CD4-positive, alpha-beta memory T cell (primary cell): ENCODE measurements at regions not wholly inside any gene's neighbourhood (a gene's known extent, or its start where the extent isn't known, plus 50 kb on each side); places are given as distances from the start of the nearest gene placed in this dataset.
A peak's percentile ranks its signal among the peaks of the same experiment; 100 is the strongest.

Experiments used
- CTCF ChIA-PET: fragments of 350-600 bp; sonication (Branson Sonifier 250); formaldehyde crosslinking; loops from one replicate; lab custom pipeline; 2021; ENCODE audit warnings: inconsistent platforms; ENCODE audit not compliant: partially characterized antibody; lab: Charles Lee
- POLR2A ChIA-PET: fragments of 350-600 bp; sonication (Branson Sonifier 250); formaldehyde crosslinking; loops from one replicate; lab custom pipeline; 2021; ENCODE audit not compliant: partially characterized antibody; lab: Charles Lee
- DNase-seq, 5 donors: peaks; one replicate each; pipeline versions ENCODE4 v3.0.0 to v3.0.0-alpha.2; 2020 to 2022; ENCODE audit warnings: mixed read lengths in 1 of 5
- H3K27ac ChIP-seq: one replicate; pipeline ENCODE4 v1.7.0; 2013; ENCODE audit warnings: low read depth, low read length
- H3K27me3 ChIP-seq: 2 replicates; pipeline ENCODE4 v1.7.0; 2013; ENCODE audit warnings: mild to moderate bottlenecking, low read length, moderate library complexity; ENCODE audit not compliant: insufficient read depth
- H3K36me3 ChIP-seq: 2 replicates; pipeline ENCODE4 v1.7.0; 2013; ENCODE audit warnings: mild to moderate bottlenecking, low read length, moderate library complexity; ENCODE audit not compliant: insufficient read depth
- H3K4me1 ChIP-seq: 2 replicates; pipeline ENCODE4 v1.7.0; 2013; ENCODE audit warnings: mild to moderate bottlenecking, low read length, moderate library complexity; ENCODE audit not compliant: insufficient read depth
- H3K4me3 ChIP-seq, 2 donors: one replicate each; pipeline ENCODE4 v1.7.0; 2013; ENCODE audit warnings: low read length in 2 of 2, mild to moderate bottlenecking in 1 of 2
- H3K9me3 ChIP-seq, 2 donors: one replicate each; pipeline ENCODE4 v1.7.0; 2013; ENCODE audit warnings: low read length in 2 of 2, control low read depth in 1 of 2; ENCODE audit not compliant: control insufficient read depth in 1 of 2
- H3K27ac Mint-ChIP-seq, 7 donors: one replicate each; pipeline ENCODE4 v1.8.0; 2020 to 2021; ENCODE audit warnings: mixed read lengths in 7 of 7, mild to moderate bottlenecking in 6 of 7, inconsistent platforms in 3 of 7, moderate library complexity in 3 of 7
- H3K27me3 Mint-ChIP-seq, 2 donors: one replicate each; pipeline ENCODE4 v1.8.0; 2020 to 2021; ENCODE audit warnings: mixed read lengths in 2 of 2
- H3K36me3 Mint-ChIP-seq, 2 donors: one replicate each; pipeline ENCODE4 v1.8.0; 2020 to 2021; ENCODE audit warnings: mixed read lengths in 2 of 2, inconsistent platforms in 1 of 2, mild to moderate bottlenecking in 1 of 2
- H3K4me1 Mint-ChIP-seq, 4 donors: one replicate each; pipeline ENCODE4 v1.8.0; 2020 to 2021; ENCODE audit warnings: mixed read lengths in 4 of 4, mild to moderate bottlenecking in 1 of 4
- H3K4me3 Mint-ChIP-seq, 8 donors: one replicate each; pipeline ENCODE4 v1.8.0; 2020 to 2021; ENCODE audit warnings: mixed read lengths in 8 of 8, mild to moderate bottlenecking in 7 of 8, moderate library complexity in 6 of 8, inconsistent platforms in 3 of 8
- H3K9me3 Mint-ChIP-seq, 8 donors: one replicate each; pipeline ENCODE4 v1.8.0; 2020 to 2021; ENCODE audit warnings: mixed read lengths in 8 of 8, mild to moderate bottlenecking in 5 of 8, inconsistent platforms in 3 of 8, moderate library complexity in 1 of 8
- intact Hi-C: fragments of 100-400 bp; cut with micrococcal nuclease; formaldehyde crosslinking; loops from one replicate; pipeline ENCODE4 v1.15.1; 2023

DNA sequence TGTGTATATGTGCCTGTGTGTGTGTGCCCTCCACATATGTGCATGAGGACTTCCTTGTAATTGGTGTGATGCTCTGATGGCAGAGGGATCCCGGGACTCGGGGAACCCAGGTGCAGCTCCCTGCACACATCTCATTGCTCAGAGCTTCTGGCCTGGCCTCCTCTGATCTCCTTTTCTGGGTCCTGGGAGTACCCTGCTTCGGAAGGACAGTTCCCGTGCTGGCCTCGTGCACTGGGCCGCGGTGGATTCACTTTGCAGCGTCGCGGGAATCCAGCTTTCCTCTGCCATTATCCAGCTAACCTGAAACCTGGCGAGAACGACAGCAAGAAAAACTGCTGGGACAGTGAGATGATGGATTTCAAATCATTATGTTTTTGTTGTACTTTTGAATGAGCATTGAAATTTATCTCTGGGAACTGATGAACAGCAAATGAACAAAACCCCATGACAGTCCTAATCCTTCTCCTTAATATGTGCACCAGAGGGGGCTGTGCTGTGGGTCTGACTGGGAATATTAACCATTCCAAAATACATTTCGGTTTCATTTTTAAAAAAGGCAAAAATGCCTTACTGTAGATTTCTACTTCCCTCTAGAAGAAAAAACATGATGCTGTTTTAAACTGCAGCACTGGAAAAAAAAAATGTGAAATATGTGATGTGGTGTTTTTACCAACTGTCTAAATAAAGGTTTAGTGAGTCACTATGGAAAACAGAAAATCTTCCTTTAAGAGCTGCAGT lies 78.2 kb downstream of the PTGR3 start:
- Histone ChIP-seq H3K4me3 (no peak overlapping the region), H3K36me3 (no peaks in the 10 kb centered on the region), H3K9me3 (no peaks in the 10 kb centered on the region), H3K27me3 (no peaks in the 10 kb centered on the region), H3K4me1 (no peaks in the 10 kb centered on the region), H3K27ac (no peak overlapping the region)
- no peak for DNase-seq
- peaks cover 1 to 3% of the 10 kb centered on the region in 2 donors for H3K27me3 Mint-ChIP-seq
- CTCF ChIA-PET = no interaction called here
- H3K9me3 Mint-ChIP-seq = peaks cover 0 to 1% (median 0%) of the 10 kb centered on the region in 8 donors
- no peaks in the 10 kb centered on the region for H3K36me3 Mint-ChIP-seq
- peaks cover 5 to 9% (median 6%) of the 10 kb centered on the region in 4 donors for H3K4me1 Mint-ChIP-seq
- H3K27ac Mint-ChIP-seq = no peak overlapping the region
- no peak overlapping the region for H3K4me3 Mint-ChIP-seq
- intact Hi-C loops = no loop called here
- POLR2A ChIA-PET = no interaction called here

GRCh38 chr18:75129717-75130477 lies 79.0 kb downstream of the PTGR3 start:
- Histone ChIP-seq H3K36me3 (no peaks in the 10 kb centered on the region), H3K27me3 (no peaks in the 10 kb centered on the region), H3K9me3 (no peaks in the 10 kb centered on the region), H3K4me3 (no peak overlapping the region), H3K4me1 (no peaks in the 10 kb centered on the region), H3K27ac (no peak overlapping the region)
- Mint-ChIP-seq H3K27ac (peak overlapping the region in 2 of 7 donors; percentile 4 to 20), H3K4me1 (peaks cover 5 to 9% (median 6%) of the 10 kb centered on the region in 4 donors), H3K9me3 (peaks cover 0 to 1% (median 0%) of the 10 kb centered on the region in 8 donors), H3K27me3 (peaks cover 1 to 3% of the 10 kb centered on the region in 2 donors), H3K4me3 (no peak overlapping the region), H3K36me3 (no peaks in the 10 kb centered on the region)
- no peak for DNase-seq
- ChIA-PET POLR2A (no interaction called here), CTCF (no interaction called here)
- intact Hi-C loops = no loop called here

- H3K27ac Mint-ChIP-seq = no peak overlapping the region
- no peak for DNase-seq
- CTCF ChIA-PET = no interaction called here
Observed at GRCh38 chr18:75128911-75129716, 79.8 kb downstream of the PTGR3 start.

GRCh38 chr18:75128051-75128605 lies 80.8 kb downstream of the PTGR3 start:
- H3K4me1 ChIP-seq = no peaks in the 10 kb centered on the region
- ChIA-PET CTCF (no interaction called here), POLR2A (interaction anchor here (1.0 kb wide), 1 partner anchor 530 kb away, joined by 3 read pairs; the partner anchor contains the start of gene ZNF407)
- Mint-ChIP-seq H3K4me1 (peaks cover 5 to 11% (median 8%) of the 10 kb centered on the region in 4 donors), H3K27me3 (peaks cover 3 to 5% of the 10 kb centered on the region in 2 donors), H3K36me3 (no peaks in the 10 kb centered on the region), H3K4me3 (no peak overlapping the region), H3K27ac (no peak overlapping the region), H3K9me3 (peaks cover 0 to 1% (median 0%) of the 10 kb centered on the region in 8 donors)
- H3K4me3 ChIP-seq = no peak overlapping the region
- intact Hi-C loops = no loop called here
- no peaks in the 10 kb centered on the region for H3K36me3 ChIP-seq
- H3K9me3 ChIP-seq = no peaks in the 10 kb centered on the region
- H3K27me3 ChIP-seq = no peaks in the 10 kb centered on the region
- no peak for DNase-seq
- H3K27ac ChIP-seq = no peak overlapping the region

More at GRCh38 chr18:75128911-75129716, 79.8 kb downstream of the PTGR3 start:
- POLR2A ChIA-PET = no interaction called here
- no peaks in the 10 kb centered on the region for H3K4me1 ChIP-seq
- H3K4me3 ChIP-seq = no peak overlapping the region
- no peak overlapping the region for H3K27ac ChIP-seq
- intact Hi-C loops = no loop called here
- no peaks in the 10 kb centered on the region for H3K9me3 ChIP-seq
- H3K27me3 ChIP-seq = no peaks in the 10 kb centered on the region
- H3K4me1 Mint-ChIP-seq = peaks cover 5 to 9% (median 8%) of the 10 kb centered on the region in 4 donors
- H3K4me3 Mint-ChIP-seq = no peak overlapping the region
- peaks cover 3% of the 10 kb centered on the region in 2 donors for H3K27me3 Mint-ChIP-seq
- H3K36me3 ChIP-seq = no peaks in the 10 kb centered on the region
- H3K36me3 Mint-ChIP-seq = no peaks in the 10 kb centered on the region
- peaks cover 0 to 1% (median 0%) of the 10 kb centered on the region in 8 donors for H3K9me3 Mint-ChIP-seq

- Mint-ChIP-seq H3K27ac (no peak overlapping the region), H3K27me3 (peaks cover 3 to 5% of the 10 kb centered on the region in 2 donors), H3K36me3 (no peaks in the 10 kb centered on the region), H3K4me3 (no peak overlapping the region), H3K4me1 (peaks cover 5 to 11% (median 8%) of the 10 kb centered on the region in 4 donors), H3K9me3 (peaks cover 0 to 1% (median 0%) of the 10 kb centered on the region in 8 donors)
- POLR2A ChIA-PET = interaction anchor here (1.0 kb wide), 1 partner anchor 530 kb away, joined by 3 read pairs; the partner anchor contains the start of gene ZNF407
- H3K4me1 ChIP-seq = no peaks in the 10 kb centered on the region
- CTCF ChIA-PET = no interaction called here
- H3K36me3 ChIP-seq = no peaks in the 10 kb centered on the region
- H3K27me3 ChIP-seq = no peaks in the 10 kb centered on the region
- no peak overlapping the region for H3K27ac ChIP-seq
- no peak for DNase-seq
- intact Hi-C loops = no loop called here
- no peaks in the 10 kb centered on the region for H3K9me3 ChIP-seq
- H3K4me3 ChIP-seq = no peak overlapping the region
Observed at GRCh38 chr18:75127143-75128021, 81.6 kb downstream of the PTGR3 start.
